EH (cell line): ENCODE measurements at regions not wholly inside any gene's neighbourhood (a gene's known extent, or its start where the extent isn't known, plus 50 kb on each side); places are given as distances from the start of the nearest gene placed in this dataset.
"Not testable (repeated sequence)": the region's sequence is repeated elsewhere in the genome, so short reads cannot be mapped to it uniquely, and the experiment has no call there.

ENCODE experiments used
- DNase-seq: peaks from one replicate; pipeline ENCODE4 v3.0.0-alpha.2; 2015; ENCODE audit warnings: low read depth

DNA sequence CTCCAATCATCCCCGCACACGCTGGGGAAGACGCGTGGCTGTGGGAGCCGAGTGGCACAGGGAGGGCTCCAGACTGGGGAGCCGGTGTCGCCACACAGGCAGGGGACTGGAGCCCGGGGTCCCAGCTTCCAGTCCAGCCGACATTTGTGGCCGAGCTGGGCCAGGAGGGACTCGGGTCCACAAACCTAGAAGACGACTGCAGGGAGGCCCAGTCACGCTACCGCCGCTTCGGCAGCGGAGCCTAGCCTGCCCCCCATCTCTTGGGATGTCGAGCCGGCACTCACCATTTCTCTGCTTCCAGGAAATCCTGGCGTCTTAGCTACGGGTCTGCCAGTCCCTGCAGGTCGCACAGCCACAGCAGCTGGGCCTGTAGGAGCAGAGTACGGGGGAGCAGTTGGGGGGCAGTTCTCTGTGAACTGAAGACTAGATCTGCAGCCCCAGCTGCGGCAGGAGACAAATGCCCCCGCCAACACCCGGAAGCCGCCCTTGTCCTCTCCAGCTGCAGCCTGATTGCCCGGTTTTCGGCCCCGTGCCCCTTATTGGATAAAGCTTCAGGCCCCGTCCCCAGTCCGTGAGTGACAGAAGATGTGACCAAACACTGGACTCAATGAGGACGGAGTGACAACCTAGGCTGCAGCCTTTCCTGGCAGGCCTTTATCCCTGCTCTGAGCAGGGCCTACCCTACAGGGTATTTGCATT is 270.7 kb downstream of the ZNF33B start:
- peak; percentile 65 for DNase-seq

DNA sequence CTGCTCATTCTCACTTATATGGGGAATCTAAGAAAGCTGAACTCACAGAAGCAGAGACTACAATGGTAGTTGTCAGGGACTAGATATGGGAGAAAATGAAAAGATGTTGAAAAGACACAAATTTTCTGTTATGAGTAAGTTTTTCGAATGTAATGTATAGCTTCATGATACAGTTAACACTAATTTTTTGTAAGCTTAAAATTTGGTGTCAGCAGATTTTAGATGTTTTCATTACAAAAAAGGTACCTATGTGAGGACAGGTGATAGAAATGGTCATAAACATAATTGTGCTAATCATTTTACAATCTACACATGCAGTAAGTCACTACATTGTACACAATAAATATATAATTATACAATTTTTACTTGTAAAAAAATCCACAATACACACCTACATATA is 286.6 kb downstream of the ZNF33B start:
- no peak for DNase-seq

DNA sequence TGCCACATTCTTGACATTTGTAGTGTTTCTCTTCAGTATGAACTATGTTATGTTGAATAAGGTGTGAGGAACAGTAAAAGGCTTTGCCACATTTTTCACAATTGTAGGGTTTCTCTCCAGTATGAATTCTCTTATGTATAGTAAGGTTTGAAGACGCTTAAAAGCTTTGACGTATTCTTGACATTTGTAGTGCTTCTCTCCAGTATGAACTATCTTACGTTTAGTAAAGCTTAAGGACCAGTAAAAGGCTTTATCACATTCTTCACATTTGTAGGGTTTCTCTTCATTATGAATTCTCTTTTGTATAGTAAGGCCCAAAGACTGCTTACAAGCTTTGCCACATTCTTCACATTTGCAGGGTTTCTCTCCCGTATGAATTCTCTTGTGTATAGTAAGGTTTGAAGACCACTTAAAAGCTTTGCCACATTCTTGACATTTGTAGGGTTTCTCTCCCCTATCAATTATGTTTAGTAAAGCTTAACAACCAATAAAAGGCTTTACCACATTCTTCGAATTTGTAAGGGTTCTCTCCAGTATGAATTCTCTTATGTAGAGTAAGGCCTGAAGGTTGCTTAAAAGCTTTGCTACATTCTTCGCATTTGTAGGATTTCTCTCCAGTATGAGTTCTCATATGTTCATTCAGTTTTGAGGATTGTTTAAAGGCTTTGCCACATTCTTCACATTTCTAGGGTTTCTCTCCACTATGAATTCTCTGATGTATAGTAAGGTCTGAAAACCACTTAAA is 301.6 kb downstream of the ZNF33B start:
- not testable (repeated sequence) for DNase-seq

DNA sequence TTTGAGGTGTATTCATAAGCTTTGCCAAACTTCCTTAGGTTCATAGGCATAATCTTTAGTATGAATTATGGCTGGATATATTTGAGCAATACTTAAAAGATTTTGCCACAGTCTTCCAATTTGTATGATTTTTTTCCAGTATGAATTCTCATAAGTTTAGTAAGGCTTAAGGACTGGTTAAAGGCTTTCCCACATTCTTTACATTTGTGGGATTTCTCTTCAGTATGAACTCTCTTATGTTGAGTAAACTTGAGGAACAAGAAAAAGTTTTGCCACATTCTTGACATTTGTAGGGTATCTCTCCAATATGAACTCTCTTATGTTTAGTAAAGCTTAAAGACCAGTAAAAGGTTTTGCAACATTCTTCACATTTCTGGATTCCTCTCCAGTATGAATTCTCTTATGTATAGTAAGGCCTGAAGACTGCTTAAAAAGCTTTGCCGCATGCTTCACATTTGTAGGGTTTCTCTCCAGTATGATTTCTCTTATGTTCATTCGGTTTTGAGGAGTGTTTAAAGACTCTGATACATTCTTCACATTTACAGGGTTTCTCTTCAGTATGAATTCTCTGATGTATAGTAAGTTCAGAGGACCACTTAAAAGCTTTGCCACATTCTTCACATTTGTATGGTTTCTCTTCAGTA is 302.6 kb downstream of the ZNF33B start:
- not testable (repeated sequence) for DNase-seq

DNA sequence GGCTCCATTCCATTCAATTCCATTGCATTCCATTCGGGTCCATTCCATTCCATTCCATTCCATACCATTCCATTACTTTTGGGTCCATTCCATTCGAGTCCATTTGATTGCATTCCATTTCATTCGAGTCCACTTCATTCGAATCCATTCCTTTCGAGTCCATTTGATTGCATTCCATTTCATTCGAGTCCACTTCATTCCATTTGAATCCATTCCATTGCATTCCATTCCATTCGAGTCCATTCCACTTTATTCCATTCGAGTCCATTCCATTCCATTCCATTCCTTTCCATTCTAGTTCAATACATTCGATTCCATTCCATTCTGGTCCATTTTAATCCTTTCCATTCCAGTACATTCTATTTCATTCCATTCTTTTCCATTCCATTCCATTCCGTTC is 334.0 kb downstream of the ZNF33B start:
- DNase-seq, result no peak

DNA sequence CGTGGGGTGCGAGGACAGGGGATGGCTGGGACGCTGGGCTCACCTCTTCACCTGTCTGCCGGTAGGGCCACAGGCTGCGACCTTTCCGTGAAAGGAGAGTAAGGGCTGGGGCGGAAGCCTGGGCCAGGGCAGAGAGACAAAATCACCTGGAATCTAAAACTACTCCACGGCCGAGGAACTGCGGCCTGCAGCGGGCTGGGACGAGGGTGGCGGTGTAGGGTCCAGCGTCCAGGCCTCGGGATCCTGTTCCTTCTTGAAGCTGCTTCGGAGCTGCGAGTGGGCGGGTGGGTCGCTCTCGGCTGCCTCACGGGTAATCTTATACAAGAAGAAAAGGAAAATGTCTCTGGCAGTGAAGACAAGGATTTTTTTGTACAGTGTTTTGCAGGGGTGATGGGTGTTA is 356.5 kb downstream of the ZNF33B start:
- not testable (repeated sequence) for DNase-seq

DNA sequence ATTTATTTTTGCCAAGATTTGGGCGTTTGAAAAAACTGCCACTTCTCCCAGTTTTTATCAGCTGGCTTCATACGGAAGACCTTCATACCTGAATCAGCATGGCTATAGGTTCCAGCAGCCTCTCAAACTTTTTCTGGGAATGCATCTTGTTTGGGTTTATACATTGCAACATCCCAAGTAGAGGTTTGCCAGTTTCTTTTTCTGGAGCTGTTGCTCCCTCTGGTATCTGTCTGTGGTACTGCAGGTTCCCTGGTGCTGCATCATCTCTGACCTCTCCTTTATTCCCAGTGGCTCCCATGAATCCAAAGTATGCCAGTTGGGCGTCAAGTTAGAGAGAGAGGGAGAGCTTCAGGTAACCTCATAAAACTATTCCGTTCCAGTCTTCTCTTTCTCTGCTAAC is 368.6 kb downstream of the ZNF33B start:
- DNase-seq, result not testable (repeated sequence)

DNA sequence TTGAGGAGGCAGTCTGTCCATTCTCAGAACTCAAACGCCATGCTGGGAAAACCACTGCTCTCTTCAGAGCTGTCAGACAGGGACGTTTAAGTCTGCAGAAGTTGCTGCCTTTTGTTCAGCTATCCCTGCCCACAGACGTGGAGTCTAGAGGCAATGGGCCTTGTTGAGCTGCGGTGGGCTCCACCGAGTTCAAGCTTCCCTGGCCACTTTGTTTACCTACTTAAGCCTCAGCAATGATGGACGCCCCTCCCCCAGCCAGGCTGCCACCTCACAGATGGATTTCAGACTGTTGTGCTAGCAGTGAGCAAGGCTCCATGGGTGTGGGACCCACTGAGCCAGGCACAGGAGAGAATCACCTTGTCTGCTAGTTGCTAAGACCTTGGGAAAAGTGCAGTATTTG is 375.1 kb downstream of the ZNF33B start:
- DNase-seq, result not testable (repeated sequence)

DNA sequence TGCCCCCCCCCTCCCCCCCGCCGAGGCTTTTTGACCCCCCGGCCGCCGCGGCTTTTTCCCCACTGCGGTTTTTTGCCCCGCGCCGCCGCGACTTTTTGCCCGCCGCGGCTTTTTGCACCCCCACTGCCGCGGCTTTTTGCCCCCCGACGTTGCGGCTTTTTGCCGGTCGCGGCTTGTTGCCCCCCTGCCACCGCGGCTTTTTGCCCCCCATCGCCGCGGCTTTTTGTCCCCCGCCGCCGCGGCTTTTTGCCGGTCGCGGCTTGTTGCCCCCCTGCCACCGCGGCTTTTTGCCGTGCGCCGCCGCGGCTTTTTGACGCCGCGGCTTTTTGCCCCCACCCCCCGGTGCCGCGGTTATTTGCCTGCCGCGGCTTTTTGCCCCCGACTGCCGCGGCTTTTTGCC is 395.4 kb downstream of the ZNF33B start:
- DNase-seq, result not testable (repeated sequence)

DNA sequence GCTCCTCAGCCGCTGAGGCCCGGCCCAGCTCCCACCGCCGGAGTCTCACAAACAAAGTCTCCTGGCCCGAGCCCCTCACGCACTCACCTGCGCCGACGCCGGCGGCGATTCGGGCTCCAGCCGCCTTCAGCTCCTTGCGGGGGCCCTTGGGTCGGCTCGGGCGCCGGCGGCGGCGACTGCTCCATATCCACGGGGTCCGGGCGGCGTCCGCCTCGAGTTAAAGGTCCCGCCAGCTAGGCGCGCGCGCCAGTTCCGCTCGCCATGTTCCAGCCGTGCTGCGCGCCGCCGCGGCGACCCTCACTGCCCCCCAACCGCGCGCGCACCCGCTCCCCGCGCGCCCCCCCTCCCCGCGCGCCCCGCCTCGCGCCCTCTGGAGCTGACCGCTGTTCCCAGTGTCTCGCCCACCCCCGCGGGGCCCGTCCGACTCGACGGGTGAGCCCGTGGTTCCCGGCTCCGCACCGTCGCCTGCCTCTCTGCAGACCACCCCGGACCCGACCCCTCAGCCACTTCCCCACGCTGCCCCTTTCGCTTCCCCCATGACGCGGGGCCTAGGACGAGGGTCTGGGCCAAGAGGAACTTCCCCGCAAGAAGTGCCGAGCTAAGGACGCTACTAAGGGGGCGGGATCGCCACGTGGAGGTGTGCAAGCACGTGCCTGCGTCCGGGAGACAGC is 396.1 kb downstream of the ZNF33B start:
- no peak for DNase-seq

DNA sequence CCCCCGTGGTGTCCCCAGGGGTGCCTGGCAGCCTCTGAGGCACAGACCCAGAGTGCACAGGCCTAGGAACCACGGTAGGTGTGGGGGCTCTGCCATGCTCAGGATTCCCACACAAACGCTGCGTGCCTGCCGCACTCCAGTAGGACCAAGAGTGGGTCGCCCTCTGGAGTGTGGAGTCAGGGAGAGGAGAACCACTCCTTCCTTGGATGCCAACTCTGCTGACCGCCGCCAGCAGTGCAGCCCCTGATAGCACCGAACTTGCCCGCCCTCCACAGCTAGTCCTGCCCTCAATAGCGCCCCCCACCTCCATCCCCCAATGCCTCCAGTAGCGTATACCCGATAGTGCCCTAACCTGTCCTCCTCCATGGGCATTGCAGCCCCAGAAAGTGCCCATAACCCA is 402.0 kb downstream of the ZNF33B start:
- DNase-seq, result not testable (repeated sequence)

DNA sequence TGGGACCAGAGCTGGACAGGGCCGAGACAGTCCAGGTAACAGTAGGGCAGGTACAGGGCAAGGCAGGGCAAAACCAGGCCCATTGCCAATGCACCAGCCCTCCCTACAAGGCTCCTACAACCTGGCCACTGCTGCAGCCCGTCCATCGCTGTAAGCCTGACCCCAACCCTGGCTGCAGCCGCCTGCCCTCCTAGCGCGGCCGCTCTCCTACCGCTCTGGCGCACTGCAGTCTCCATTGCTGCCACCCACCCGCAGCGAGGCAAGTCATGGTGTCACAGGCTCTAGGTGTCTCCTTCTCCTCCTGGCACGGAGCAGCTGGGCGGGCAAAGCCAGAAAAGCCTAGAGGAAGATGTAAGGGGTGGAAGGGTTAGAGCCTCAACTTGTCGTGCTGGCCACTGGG is 402.6 kb downstream of the ZNF33B start:
- DNase-seq, result not testable (repeated sequence)

DNA sequence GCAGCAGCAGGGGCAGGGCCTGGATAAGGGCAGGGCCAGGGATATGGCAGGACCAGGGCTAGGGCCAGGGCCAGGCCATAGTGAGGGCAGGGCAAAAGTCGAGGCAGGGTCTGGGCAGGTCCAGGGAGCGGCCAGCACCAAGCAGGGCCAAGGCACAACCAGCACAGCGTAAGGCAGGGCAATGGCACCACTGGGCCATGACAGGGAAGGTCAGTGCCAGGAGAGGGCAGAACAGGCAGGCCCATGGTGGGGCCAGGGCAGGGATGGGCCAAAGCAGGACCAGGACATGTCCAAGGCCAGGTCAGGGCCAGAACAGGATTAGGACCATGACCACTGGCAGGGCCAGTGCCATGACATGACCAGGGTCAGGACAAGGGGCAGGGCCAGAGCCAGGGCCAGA is 403.1 kb downstream of the ZNF33B start:
- not testable (repeated sequence) for DNase-seq

DNA sequence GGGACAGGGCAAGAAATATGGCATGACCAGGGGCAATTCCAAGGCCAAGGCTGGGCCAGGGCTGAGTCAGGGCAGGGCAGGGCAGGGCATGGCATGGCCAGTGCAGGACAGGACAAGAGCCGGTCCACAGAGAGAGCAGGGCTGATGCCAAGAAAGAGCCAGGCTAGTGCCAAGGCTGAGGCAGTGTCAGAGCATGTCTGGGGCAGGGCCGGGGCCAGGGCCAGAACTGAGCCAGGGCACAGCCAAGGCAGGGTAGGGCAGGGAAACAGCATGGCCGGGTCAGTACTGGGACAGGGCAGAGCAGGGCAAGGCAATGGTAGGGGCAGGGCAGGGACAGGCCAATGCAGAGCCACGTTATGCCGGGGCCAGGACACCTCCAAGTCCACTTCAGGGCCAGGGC is 403.9 kb downstream of the ZNF33B start:
- DNase-seq, result not testable (repeated sequence)

DNA sequence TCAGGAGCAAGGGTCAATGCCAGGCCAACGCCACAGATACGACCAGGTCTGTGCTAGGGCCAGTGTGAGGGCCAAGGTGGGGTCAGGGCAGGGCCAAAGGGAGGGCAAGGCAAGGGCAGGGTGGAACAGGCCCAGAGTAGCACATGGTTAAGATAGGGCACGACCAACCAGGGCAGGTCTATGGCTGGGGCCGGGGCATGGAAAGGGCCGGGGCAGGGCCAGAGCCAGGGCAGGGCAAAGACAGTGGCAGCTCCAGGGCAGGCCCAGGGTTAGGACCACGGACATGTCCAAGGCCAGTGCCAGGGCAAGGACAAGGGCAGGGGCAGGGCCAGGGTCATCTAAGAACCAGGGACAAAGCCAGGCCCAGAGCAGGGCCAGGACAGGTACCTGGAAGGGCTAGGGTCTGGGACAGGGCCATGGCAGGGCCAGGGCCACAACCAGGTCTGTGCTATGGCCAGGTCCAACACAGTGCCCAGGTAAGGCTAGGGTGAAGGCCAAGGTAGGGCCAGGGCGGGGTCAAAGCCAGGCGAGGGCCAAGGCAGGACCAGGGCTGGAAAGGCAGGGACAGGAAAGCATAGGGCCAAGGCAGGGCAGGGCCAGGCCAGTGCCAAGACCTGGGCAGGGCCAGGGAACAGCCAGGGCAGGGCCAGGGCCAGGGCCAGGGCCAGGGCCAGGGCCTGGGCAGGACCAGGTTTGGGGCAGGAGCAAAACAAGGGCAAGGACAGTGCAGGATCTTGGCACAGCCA is 404.7 kb downstream of the ZNF33B start:
- not testable (repeated sequence) for DNase-seq

DNA sequence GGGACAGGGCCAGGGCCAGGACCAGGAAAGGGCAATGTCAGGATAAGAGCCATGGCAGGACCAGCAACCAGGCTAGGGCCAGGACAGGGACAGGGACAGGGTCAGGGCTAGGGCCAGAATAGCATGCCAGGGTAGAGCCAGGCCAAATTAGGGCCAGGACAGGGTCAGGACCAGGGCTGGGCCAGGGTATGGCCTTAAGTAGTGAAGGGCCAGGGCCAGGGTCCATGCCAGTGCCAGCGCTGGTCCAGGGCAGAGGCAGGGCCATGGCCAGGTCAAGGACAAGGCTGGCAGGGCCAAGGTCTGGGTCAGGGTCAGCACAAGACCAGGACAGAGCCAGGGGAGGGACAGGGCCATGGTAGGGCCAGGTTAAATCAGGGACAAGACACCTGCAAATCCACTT is 405.4 kb downstream of the ZNF33B start:
- DNase-seq, result not testable (repeated sequence)

DNA sequence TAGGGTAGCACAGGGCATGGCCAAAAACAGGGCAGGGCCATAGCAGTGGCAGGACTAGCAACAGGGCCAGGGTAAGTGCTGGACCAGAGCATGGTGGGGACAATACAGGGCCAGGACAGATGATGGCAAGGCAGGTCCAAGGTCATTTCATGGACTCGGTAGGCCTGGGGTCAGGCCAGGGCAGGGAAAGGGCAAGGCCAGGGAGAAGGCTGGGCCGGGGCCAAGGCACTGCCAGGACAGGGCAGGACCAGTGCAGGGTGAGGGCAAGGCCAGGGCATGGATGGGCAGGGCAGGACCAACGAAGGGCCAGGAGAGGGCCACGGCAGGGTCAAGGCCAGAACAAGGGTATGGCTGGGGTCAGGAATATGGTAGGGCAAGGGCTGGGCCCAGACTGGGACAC is 407.6 kb downstream of the ZNF33B start:
- not testable (repeated sequence) for DNase-seq

DNA sequence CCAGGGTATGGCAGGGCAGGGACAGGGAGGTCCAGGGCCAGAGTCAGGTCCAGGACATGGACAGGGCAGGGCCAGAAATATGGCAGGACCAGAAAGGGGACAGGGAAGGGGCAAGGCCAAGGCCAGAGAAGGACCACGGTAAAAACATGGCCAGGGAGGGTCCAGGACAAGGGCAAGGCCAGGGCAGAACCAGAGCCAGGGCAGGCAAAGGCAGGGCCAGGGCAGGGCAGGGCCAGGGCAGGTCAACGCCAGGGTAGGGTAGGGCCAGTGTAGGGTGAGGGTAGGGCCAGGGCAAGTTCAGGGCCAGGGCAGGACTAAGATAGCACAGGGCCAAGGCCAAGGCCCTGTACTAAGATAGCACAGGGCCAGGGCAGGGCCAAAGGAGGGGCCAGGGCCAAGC is 408.3 kb downstream of the ZNF33B start:
- DNase-seq, result not testable (repeated sequence)

DNA sequence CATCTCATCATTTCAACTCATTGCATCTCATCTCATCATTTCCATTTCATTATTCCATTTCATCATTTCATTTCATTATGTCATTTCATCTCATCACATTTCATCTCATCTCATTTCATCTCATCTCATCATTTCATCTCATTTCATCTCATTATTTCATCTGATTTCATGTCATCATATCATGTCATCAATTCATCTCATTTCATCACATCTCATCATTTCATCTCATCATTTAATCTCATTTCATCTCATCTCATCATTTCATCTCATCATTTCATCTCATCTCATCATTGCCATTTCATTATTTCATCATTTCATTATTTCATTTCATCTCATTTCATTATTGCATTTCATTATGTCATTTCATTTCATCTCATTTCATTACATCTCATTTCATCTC is 410.5 kb downstream of the ZNF33B start:
- not testable (repeated sequence) for DNase-seq

DNA sequence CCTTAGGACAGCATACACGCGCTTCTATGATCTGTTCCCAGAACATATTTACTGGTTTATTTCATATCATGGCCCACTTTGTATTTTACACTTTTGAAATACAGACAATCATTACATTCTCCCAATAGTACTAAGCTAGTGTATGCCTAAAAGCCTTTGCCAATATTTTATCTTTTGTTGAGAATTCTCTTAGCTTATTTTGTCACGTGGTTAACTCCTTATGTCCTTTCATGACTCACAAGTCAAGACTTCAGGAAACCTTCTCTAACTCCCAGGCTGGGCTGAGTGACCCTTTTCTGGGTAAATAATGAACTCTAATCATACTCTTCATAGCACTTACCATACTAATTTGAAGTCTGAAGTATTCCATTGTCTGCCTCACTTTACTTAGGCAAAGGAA is 444.8 kb downstream of the ZNF33B start:
- not testable (repeated sequence) for DNase-seq

DNA sequence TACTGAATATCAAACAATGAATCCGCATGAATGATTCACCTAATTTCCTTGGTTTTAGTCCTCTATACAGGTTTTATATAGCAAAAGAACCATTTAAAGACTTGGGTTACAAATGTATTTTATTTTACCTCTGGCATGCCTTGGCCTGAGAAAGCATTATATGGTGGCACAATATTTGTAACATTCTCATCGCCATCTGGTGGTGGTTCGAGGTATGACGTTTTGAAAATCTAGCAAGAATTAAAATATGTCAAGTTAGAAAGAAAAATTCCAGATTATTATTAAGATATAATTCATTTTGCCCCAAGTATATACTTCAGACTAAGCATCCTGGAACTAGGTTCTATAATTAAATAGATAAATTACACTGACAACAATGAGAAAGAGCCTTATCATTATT is 445.9 kb downstream of the ZNF33B start:
- DNase-seq, result not testable (repeated sequence)
